HG03457 (cell line): ENCODE measurements at regions not wholly inside any gene's neighbourhood (a gene's known extent, or its start where the extent isn't known, plus 50 kb on each side); places are given as distances from the start of the nearest gene placed in this dataset.
"Not testable (repeated sequence)": the region's sequence is repeated elsewhere in the genome, so short reads cannot be mapped to it uniquely, and the experiment has no call there.

Source experiments
- ATAC-seq: cut with Tn5 transposase; IDR thresholded peaks from one replicate; pipeline ENCODE4 v1.9.1; 2021; ENCODE audit warnings: moderate number of reproducible peaks; ENCODE audit not compliant: unreplicated experiment

DNA sequence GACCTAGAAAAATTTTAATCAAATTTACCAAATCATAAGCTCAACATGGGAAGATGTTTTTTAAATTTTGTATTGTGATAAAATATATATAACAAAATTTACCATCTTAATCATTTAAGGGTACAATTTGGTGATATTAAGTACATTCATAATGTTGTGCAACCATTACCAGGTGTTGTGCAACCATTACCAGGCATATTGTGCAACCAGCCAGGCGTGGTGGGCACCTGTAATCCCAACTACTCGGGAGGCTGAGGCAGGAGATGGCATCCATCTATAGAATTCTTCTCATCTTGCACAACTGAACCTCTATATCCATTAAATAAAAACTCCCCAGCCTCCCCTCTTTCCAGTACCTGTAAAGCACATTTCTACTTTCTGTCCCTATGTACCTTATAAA lies 124.5 kb upstream of the SLC13A1 start:
- ATAC-seq, result no peak

DNA sequence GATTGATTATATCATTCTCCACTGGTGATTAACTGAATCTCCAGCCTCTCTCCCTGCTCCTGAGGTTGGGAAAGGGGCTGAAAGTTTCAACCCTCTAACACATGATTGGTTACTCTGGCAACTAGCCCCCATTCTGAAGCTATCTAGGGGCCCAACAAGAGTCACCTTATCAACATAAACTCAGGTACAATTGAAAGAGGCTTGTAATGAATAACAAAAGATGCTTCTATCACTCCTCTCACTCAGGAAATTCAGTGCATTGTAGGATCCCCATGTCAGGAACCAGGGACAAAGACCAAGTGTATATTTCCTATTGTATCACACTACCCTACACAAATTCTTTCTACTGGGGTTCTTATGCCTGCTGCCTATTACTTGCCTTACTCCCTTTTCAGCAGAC lies 123.9 kb upstream of the SLC13A1 start:
- ATAC-seq, result no peak

DNA sequence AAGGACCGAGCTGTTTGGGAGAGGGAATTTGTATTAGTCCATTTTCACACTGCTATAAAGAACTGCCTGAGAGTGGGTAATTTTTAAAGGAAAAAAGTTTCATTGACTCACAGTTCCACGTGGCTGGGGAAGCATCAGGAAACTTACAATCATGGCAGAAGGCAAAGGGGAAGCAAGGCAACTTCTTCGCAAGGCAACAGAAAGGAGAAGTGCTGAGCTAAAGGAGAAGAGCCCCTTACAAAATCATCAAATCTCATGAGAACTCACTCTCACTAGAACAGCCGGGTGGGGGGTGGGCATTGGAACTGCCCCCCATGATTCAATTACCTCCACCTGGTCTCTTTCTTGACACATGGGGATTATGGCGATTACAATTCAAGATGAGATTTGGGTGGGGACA lies 121.8 kb upstream of the SLC13A1 start:
- not testable (repeated sequence) for ATAC-seq

DNA sequence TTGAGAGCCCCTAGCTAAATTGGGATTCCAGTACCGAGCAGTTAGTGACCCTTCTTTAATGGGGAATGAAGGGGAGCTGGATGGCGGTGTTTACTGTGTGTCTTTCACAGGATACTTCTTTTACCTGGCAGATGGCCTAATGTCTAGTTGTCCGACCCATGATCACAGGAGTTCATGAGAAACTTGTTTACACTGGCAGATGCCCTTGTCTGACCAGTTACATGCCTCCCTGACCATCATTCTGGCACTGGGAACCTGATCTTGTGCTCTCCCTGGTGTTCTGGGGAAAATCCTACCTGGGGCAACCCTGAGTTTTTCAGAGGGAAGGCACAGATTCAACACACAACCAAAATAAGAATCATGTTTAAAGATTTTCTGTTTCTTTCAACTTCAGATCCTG lies 120.1 kb upstream of the SLC13A1 start:
- ATAC-seq, result no peak

DNA sequence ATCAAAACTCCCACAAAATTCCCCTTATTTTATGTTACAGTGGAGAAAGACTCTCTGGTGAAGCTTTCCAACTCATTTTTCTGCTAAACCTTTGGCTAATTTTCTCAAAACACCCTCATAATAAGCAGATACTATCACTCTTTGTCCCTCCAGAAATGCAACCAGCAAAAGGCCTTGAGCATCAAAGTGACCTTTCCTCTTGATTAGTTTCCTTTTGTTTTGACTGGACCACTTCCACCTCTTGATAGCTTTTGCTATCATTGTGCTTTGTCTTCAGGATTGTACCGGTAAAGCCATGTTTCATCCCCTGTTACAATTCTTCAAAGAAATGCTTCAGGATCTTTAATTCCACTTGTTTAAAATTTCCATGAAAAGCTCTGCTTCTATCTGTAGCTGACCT lies 115.1 kb upstream of the SLC13A1 start:
- ATAC-seq, result no peak

DNA sequence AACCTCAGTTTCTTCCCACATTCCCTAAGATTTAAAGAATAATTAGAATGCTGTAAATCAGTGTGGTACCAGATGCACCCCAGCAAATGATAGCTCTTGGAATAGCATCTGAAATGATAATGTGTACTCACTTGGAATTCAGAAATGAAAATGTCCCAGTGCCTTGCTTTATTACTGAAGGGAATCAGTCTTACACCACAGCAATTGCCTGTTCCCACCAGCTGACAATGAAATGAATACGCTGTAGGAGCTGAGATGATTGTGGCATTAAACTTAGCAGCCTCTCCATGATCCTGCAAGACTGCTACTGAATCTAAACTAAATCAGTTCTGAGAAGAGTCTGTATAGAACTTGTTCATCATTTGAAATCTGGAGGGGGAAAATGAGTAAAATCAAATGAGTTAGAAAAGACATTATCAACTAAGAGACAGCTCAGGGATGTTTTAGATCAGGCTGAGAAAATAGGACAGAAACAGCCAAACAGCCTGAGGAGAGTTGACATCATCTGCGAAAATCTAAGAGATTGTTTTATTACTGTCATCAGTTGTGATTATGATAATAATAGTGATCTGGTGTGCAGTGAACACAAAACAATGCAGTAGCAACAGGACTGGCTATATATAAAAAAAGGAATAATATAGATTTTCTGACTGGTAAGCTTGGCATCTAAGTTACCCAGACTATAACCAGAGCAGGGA lies 108.6 kb upstream of the SLC13A1 start:
- no peak for ATAC-seq

DNA sequence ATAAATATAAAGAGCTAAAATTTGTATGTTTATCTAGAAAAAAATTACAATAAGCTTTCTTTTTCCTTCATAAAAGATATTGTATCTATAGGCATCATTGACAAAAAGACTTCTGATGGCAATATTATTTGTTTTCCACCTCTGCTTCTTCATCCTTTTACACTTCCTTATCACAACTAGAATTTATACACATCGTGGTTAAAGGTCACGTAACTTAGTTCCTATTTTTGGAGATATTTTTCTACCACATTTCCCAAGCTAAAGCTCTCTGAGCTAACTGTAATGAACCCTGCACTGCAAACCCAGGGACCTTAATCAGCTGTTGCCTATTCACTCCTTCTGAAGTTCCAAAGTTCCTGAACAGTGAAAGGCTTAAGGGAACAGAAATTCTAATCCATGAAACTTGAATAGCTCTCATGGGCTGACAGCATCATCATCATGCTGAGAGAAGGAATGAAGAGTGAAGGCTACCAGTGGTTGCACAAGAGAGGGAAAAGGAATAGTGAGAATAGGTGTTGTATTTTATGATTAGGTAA lies 106.1 kb upstream of the SLC13A1 start:
- ATAC-seq, result no peak

DNA sequence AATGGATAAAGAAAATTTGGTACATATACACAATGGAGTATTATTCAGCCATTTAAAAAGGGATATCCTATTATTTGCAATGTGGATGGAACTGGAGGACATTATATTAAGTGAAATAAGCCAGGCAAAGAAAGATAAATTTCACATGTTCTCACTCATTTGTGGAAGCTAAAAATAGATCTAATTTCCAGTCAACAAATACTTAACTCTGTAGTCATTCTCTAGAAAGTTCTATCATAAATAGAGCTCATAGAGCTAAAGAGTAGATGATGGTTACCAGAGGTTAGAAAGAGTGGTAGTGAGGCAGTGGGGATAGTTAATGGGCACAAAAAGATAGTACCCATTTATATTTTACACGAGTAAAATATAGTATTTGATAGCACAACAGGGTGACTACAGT lies 104.2 kb upstream of the SLC13A1 start:
- ATAC-seq, result no peak

DNA sequence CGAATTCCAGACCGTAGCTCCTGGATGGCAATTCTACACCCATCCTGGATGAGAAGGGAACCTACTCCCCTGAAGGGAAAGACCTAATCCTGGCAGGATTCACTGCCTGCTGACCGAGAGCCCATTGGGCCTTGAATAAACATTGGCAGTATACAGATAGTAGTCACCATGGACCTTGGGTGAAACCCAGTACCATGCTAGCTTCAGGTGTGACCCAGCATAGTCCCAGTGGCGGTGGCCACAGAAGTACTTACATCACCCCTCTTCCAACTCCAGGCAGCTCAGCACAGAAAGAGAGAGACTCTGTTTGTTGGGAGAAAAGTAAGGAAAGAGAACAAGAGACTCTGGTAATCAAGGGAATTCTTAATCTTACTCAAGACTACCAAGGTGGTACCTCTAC lies 97.2 kb upstream of the SLC13A1 start:
- no peak for ATAC-seq

DNA sequence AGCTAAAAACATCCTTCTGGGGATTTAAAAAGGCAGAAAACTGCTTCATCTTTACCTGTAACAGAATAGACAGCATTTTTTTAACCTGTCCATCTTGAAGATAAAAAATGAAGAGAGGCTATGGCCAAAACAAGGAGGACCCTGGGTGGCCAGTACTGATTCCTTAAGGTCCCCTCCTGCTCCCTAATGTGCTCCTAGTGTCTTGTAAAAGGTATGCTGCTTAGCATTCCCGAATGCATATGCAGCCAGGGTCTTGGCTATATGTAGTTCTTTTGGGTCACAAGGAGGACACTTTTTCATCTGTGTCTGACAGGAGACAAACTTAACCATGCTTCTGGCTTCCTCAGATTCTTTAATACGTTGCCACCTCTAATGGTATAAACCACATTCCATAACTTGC lies 93.9 kb upstream of the SLC13A1 start:
- ATAC-seq, result no peak

DNA sequence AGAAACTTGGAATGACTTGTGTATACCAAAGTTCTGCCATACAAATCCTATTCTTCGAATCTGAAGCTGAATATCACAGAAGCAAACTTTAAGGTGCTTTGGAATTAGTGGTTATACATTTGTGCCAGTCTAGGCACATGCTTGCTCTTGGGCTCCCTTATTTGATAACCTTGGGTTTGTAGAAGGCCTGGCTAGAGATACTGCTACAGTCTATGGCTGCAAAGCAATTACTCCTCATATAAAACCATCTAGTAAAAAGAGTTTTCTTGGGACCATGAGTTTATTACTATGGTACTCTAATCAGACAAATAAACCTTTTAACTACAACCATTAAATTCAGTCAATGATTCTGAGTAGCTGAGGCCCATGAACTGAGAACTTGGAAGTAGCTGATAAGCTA lies 92.5 kb upstream of the SLC13A1 start:
- ATAC-seq, result no peak

DNA sequence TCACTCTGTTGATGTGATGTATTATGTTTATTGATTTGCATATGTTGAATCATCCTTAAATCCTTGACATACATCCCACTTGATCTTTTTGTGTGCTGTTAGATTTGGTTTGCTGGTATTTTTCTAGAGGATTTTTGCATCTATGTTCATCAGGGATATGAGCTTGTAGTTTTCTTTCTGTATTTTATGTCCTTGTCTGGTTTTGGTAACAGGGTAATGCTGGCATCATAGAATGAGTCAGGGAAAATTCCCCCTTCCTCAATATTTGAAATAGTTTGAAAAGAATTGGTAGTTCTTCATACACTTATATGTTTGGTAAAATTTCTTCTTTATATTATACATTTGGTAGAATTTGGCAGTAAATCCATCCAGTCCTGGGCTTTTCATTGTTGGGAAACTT lies 89.4 kb upstream of the SLC13A1 start:
- no peak for ATAC-seq

DNA sequence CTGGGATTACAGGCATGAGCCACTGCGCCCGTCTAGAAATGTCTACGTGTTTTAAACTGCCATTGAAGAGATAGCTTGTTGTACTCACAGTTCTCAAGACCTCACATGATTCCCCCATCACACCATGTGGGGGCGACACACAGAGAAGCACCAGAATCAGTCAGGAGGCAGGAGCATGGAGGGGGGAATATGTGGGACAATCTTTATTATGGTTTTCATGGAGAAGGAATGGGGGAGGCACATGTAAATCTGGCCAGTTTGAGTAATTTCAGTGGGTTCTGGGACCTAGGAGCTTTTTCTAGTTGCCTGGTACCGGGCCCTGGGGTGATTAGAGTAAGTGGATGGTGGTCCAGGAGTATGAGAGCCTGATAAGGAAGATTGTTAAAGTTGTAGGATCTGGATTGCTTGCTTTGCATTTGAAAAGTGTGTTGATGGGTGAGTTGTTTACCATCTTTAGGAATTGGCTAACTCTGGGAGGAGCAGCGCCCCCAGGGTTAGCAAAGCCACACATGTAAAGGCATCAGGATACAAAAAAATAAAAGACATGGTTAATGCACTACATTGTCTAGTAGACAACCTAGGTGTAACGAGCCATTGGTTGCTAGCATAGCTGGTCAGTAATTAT lies 85.4 kb upstream of the SLC13A1 start:
- ATAC-seq, result no peak

DNA sequence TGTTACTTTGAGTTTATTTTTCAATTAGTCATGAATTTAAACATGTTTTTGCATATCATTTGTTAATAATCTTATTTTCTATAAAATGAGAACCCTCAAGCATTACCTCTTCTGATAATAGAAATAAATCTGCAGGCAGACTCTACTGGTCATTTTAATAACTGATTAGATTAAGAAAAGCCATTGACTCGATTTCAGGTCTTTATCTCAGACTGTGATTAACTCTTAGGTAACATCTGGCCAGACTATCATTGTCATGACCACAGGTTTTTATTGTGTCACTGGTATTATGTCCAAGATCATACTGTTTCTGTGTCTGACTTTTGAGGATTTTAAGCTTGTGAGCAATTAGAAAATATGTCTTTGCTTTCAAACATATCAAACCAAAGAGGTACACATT lies 83.6 kb upstream of the SLC13A1 start:
- no peak for ATAC-seq

DNA sequence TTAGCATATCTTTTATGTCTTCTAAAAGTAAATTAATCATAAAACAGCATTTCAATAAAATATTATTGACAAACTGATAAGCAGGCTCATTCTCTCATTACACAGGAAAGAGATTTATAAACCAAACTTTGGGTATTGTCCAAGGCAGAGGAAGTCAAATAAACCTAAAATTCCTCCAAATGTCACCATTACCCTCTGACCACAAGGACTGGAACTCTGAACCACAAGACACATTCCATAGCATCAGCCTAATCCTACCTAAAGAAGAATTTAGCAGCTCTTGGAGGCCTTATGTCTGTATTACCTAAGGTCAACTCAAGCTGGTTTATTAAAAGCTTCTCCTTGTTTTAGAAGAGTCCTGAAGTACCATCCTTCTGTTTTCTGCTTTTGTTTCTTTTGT lies 82.4 kb upstream of the SLC13A1 start:
- no peak for ATAC-seq

DNA sequence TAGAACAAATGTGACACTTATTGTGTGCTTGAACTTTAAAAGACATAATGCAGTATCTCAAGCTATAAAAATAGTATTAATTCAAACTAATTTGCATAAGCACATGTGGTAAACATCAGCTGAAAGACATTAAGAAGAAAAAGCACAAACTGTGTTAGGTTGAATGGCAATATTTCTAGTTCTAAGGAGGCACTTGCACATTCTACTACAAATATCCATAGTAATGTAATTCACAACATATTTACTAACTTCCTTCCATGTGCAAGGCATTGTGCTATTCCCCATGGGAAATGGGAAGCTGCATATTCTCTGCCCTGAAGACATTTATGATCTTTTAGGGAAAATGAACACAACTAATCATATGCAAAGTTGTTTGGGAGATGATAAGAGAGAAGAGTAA lies 80.2 kb upstream of the SLC13A1 start:
- no peak for ATAC-seq

DNA sequence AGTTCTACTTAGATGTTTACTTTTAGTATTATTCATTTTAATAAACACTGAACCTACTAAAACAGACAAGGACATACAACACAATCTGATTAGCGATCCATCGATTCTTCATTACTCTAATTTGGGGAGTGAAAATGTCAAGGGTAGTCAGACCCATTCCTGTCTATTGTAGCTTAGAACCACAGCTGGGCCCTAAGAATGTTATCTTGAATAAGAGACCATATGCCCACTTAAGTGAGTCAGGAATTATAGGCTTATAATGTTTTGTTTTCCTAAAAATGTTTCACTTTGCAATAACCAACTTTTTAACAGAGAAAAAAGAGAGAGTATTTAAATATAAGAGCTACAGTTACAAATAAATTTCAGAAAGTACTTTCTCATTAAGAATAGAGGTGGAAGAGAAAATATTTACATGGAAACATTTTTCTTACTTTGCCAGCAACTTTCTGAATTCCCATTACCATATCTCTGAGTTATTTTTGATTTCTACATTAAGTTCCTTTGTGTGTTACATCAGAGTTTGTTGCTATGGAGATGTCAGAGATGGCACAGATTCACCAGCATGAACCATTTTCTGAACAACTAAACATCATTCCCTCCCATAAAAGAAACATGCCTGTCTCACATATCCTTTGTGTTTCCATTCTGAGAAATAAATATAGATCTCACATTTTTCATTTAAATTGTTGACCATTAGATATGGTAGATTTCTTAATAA lies 75.4 kb upstream of the SLC13A1 start:
- no peak for ATAC-seq

DNA sequence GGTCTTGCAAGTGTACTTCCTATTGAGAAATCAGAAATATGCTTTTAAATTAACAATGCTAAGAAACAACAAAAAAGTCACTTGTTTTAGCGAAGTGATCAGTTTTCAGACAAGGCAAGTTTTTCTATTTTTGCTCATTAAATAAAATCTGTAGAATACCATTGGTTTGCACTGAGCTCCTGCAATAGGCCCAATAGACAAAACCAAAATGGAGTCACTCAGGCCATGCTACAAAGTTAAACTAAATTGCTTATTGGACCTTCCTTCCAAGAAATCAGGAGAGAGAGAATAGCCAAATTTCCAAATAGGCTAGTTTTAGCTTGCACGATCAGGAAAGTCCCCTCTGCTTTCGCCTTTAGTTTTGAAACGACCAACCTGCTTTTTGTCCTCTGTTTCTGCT lies 73.4 kb upstream of the SLC13A1 start:
- ATAC-seq, result no peak

DNA sequence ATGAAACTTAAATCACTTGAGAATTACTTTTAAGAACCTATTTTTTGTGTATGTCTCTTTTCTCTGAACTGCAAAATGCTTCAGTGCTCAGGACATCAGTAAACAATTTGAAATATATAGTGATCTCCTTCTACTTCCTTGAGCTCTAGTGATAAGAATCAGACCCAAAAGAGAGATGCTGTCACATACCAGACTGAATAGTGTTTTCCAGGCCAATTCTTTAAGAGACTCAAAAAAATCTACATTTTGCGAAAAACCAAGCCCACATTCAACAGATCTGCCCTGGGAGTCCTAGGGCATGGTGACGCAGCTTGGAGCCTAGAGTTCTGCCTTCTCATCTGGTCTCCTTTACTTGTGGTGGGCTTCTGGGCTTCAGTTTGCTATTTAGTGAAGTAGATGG lies 72.1 kb upstream of the SLC13A1 start:
- ATAC-seq, result no peak

DNA sequence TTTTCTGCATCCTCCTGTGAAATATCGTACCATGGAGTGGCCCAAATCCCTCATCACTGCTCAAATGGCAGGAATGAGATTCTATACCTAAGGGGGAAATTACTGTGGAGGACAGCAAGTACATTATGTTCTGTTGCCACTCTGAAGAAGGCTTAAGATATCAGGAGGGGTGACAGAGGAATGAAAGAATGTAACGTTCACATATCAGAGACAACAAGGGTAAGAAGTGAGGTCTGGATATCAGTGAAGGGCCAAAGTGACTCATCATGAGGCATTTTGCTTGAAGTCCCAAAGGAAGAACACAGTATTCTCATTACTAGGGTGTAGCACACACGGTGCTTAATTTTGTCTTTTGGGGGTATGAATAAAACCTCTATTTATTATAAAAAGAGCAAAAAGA lies 71.5 kb upstream of the SLC13A1 start:
- ATAC-seq, result no peak

DNA sequence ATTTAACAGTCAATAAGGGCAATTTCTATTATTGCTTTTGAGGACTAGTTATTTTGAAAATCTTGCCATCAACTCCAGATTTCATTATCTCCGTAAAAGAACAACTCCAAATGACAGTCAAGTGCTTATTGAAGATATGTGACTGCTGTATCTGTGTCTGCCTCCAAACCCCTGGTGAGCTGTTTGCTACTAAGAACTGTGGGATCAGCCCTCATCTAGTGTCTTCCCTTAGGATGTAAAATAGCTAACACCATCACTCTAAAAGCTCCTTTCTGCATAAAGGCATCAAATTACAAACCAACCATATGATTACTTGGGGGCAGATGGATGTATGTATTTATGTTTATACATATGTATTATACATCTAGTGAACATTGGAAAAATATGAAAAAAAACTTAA lies 70.8 kb upstream of the SLC13A1 start:
- no peak for ATAC-seq

DNA sequence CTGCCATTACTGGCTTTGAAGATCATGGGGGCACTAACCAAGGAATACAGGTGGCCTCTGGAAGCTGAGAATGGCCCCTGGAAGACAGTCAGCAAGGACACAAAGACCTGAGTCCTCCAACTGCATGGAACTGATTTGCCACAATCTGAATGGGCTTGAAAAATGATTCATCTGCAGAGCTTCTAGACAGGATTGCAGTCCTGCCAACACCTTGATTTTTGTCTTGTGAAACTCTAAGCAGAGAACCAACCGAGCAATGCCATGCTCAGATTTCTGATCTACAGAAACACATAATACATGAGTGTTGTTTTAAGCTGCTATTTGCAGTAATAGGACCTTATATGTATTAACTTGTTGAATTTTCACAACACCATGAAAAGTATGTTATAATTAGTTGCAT lies 66.1 kb upstream of the SLC13A1 start:
- no peak for ATAC-seq
